Breast epithelium (tissue), 4 donors: ENCODE measurements at regions not wholly inside any gene's neighbourhood (a gene's known extent, or its start where the extent isn't known, plus 50 kb on each side); places are given as distances from the start of the nearest gene placed in this dataset.
"Not testable (repeated sequence)": the region's sequence is repeated elsewhere in the genome, so short reads cannot be mapped to it uniquely, and the experiment has no call there.

Experiments
- DNase-seq, 2 donors: peaks; one replicate each; pipeline ENCODE4 v3.0.0-alpha.2; 2019; ENCODE audit warnings: low spot score in 2 of 2
- H3K27ac ChIP-seq, 2 donors: fragments of 200-600 bp; sonication (generic) in 1 of 2; one replicate each; pipeline ENCODE4 v1.5.1; 2016 to 2019; ENCODE audit warnings: mild to moderate bottlenecking in 1 of 2
- H3K27me3 ChIP-seq, 2 donors: fragments of 200-600 bp; sonication (generic) in 1 of 2; one replicate each; pipeline versions ENCODE4 v1.5.1 to v1.6.0; 2017 to 2019; ENCODE audit warnings: control low read depth in 1 of 2, mild to moderate bottlenecking in 1 of 2
- H3K36me3 ChIP-seq: fragments of 200-600 bp; one replicate; pipeline ENCODE4 v1.5.1; 2019
- H3K4me1 ChIP-seq, 2 donors: fragments of 200-600 bp; sonication (generic); one replicate each; pipeline ENCODE4 v1.5.1; 2016 to 2019; ENCODE audit warnings: control low read depth in 1 of 2
- H3K4me3 ChIP-seq, 3 donors: fragments of 200-600 bp; sonication (generic); 1 replicate in 2 of 3; 2 replicates in 1 of 3; pipeline ENCODE4 v1.5.1; 2016 to 2019; ENCODE audit warnings: mild to moderate bottlenecking in 3 of 3, moderate library complexity in 2 of 3
- H3K9me3 ChIP-seq, 2 donors: fragments of 200-600 bp; sonication (generic) in 1 of 2; one replicate each; pipeline ENCODE4 v1.5.1; 2016 to 2019; ENCODE audit warnings: control low read depth in 1 of 2
- CTCF ChIP-seq, 3 donors: fragments of 450-650 bp; IDR thresholded peaks; one replicate each; pipeline ENCODE4 v1.5.1; 2016 to 2017; ENCODE audit warnings: antibody characterized with exemption in 3 of 3, mild to moderate bottlenecking in 3 of 3, moderate library complexity in 3 of 3
- POLR2A ChIP-seq: fragments of 450-650 bp; IDR thresholded peaks from one replicate; pipeline ENCODE4 v1.6.1; 2016; ENCODE audit warnings: antibody characterized with exemption, mild to moderate bottlenecking, moderate library complexity
- POLR2AphosphoS5 ChIP-seq, 3 donors: sonication (generic); formaldehyde crosslinking; IDR thresholded peaks; one replicate each; pipeline ENCODE4 v1.6.1; 2017; ENCODE audit warnings: antibody characterized with exemption in 3 of 3
- intact Hi-C: fragments of 100-400 bp; cut with DNase I; formaldehyde crosslinking; loops from one replicate; pipeline ENCODE4 v1.15.1; 2023; ENCODE audit warnings: low total_unique reads

- Histone ChIP-seq H3K4me1 (no peaks in the 10 kb centered on the region), H3K9me3 (peaks cover 0 to 3% of the 10 kb centered on the region in 2 donors), H3K27me3 (no peaks in the 10 kb centered on the region), H3K4me3 (no peak overlapping the region), H3K27ac (no peak overlapping the region), H3K36me3 (no peaks in the 10 kb centered on the region)
- intact Hi-C loops, result no loop called here
- DNase-seq, result no peak
- TF ChIP-seq CTCF (IDR thresholded peaks at IDR 0.05) (no peak), POLR2A (no peak), POLR2AphosphoS5 (IDR thresholded peaks at IDR 0.05) (no peak)
Observed at GRCh38 chr2:234357666-234358065, 139.2 kb downstream of the ARL4C start.

GRCh38 chr2:234355808-234356365 lies 141.0 kb downstream of the ARL4C start:
- Histone ChIP-seq H3K27me3 (no peaks in the 10 kb centered on the region), H3K4me3 (no peak overlapping the region), H3K27ac (no peak overlapping the region), H3K4me1 (no peaks in the 10 kb centered on the region), H3K36me3 (no peaks in the 10 kb centered on the region), H3K9me3 (peaks cover 0 to 3% of the 10 kb centered on the region in 2 donors)
- DNase-seq, result no peak
- no peak for TF ChIP-seq CTCF (IDR thresholded peaks at IDR 0.05)
- no peak for TF ChIP-seq POLR2A
- TF ChIP-seq POLR2AphosphoS5 (IDR thresholded peaks at IDR 0.05), result no peak
- intact Hi-C loops, result no loop called here

- Histone ChIP-seq H3K36me3 (no peaks in the 10 kb centered on the region), H3K9me3 (peaks cover 0 to 3% of the 10 kb centered on the region in 2 donors), H3K4me3 (no peak overlapping the region), H3K4me1 (no peaks in the 10 kb centered on the region), H3K27ac (no peak overlapping the region), H3K27me3 (no peaks in the 10 kb centered on the region)
- no peak for TF ChIP-seq POLR2AphosphoS5 (IDR thresholded peaks at IDR 0.05)
- no peak for TF ChIP-seq CTCF (IDR thresholded peaks at IDR 0.05)
- no peak for TF ChIP-seq POLR2A
- no peak for DNase-seq
- intact Hi-C loops, result no loop called here
Observed at GRCh38 chr2:234355021-234355720, 141.7 kb downstream of the ARL4C start.

GRCh38 chr2:234352270-234352669 lies 144.6 kb downstream of the ARL4C start:
- Histone ChIP-seq H3K36me3 (no peaks in the 10 kb centered on the region), H3K27me3 (no peaks in the 10 kb centered on the region), H3K9me3 (no peaks in the 10 kb centered on the region), H3K27ac (no peak overlapping the region), H3K4me3 (no peak overlapping the region), H3K4me1 (no peaks in the 10 kb centered on the region)
- TF ChIP-seq POLR2AphosphoS5 (IDR thresholded peaks at IDR 0.05), result no peak
- TF ChIP-seq POLR2A, result no peak
- no peak for TF ChIP-seq CTCF (IDR thresholded peaks at IDR 0.05)
- intact Hi-C loops, result no loop called here
- DNase-seq, result no peak

GRCh38 chr2:234351866-234352265 lies 145.0 kb downstream of the ARL4C start:
- H3K4me3 ChIP-seq, H3K9me3 ChIP-seq, DNase-seq, H3K27me3 ChIP-seq, H3K4me1 ChIP-seq, H3K36me3 ChIP-seq, H3K27ac ChIP-seq, intact Hi-C loops: not testable (repeated sequence)
